Body of pancreas (tissue), 4 donors: ENCODE measurements at regions not wholly inside any gene's neighbourhood (a gene's known extent, or its start where the extent isn't known, plus 50 kb on each side); places are given as distances from the start of the nearest gene placed in this dataset.

Experiments
- CTCF ChIP-seq, 7 experiments: fragments of 450-650 bp in 4 of 7; fragments of 200-600 bp in 3 of 7; sonication (generic) in 3 of 7; IDR thresholded peaks; one replicate each; pipeline ENCODE4 v1.5.1; 2016 to 2019; ENCODE audit warnings: antibody characterized with exemption in 7 of 7
- POLR2A ChIP-seq, 3 donors: fragments of 450-650 bp; IDR thresholded peaks; one replicate each; pipeline ENCODE4 v1.6.1; 2016; ENCODE audit warnings: antibody characterized with exemption in 3 of 3, mild to moderate bottlenecking in 2 of 3

- no peak for TF ChIP-seq CTCF (IDR thresholded peaks at IDR 0.05)
- TF ChIP-seq POLR2A (IDR thresholded peaks at IDR 0.05): no peak
These were observed 113.1 kb downstream of the ZNF648 start for GRCh38 chr1:181948372-181948771.
